ENCODE measurements at regions not wholly inside any gene's neighbourhood (a gene's known extent, or its start where the extent isn't known, plus 50 kb on each side); places are given as distances from the start of the nearest gene placed in this dataset.

- ATAC-seq (no peak), DNase-seq (ENCODE audit: low spot score) (no peak)
- Mint-ChIP-seq H3K36me3 (no peaks in the 10 kb centered on the region), H3K27me3 (no peaks in the 10 kb centered on the region), H3K27ac (no peak overlapping the region), H3K9me3 (peaks cover 17% of the 10 kb centered on the region), H3K4me3 (no peak overlapping the region), H3K4me1 (ENCODE audit: low read depth in 2 of 2) (no peaks in the 10 kb centered on the region)
Measured at GRCh38 chr6:93592417-93592816, 173.1 kb upstream of the EPHA7 start.

GRCh38 chr6:93586306-93586705 lies 166.9 kb upstream of the EPHA7 start:
- no peak for ATAC-seq
- Mint-ChIP-seq H3K27me3 (no peaks in the 10 kb centered on the region), H3K4me3 (no peak overlapping the region), H3K9me3 (peaks cover 8% of the 10 kb centered on the region), H3K36me3 (no peaks in the 10 kb centered on the region), H3K27ac (no peak overlapping the region), H3K4me1 (ENCODE audit: low read depth in 2 of 2) (no peaks in the 10 kb centered on the region)
- DNase-seq (ENCODE audit: low spot score): no peak

GRCh38 chr6:93584300-93584699 lies 164.9 kb upstream of the EPHA7 start:
- Mint-ChIP-seq H3K27me3 (no peaks in the 10 kb centered on the region), H3K4me1 (ENCODE audit: low read depth in 2 of 2) (no peaks in the 10 kb centered on the region), H3K27ac (no peak overlapping the region), H3K9me3 (peaks cover 3% of the 10 kb centered on the region), H3K4me3 (no peak overlapping the region), H3K36me3 (no peaks in the 10 kb centered on the region)
- ATAC-seq: no peak
- DNase-seq (ENCODE audit: low spot score): no peak

DNA sequence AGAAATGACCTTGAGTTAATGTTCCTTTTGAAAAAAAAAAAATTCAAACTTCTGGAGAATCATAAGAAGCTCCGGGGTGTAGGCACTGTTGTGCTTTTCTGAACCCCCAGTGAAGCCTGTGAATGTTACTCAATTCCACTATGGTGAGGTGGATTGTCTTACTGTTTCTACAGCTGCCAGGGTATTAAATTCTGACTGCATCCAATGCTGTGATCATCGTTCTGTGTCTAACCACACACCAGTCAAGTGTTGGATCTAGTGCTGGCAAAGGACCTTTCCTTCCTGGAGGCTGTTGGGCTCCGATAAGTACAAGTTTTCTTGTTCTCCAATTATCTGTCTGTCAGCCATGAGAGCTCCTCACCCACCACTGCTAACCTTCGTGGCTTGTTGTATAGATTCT lies 162.0 kb upstream of the EPHA7 start:
- H3K4me1 Mint-ChIP-seq (ENCODE audit: low read depth in 2 of 2): no peaks in the 10 kb centered on the region
- no peaks in the 10 kb centered on the region for H3K36me3 Mint-ChIP-seq
- no peak overlapping the region for H3K4me3 Mint-ChIP-seq
- no peak for DNase-seq (ENCODE audit: low spot score)
- no peaks in the 10 kb centered on the region for H3K9me3 Mint-ChIP-seq
- no peak for ATAC-seq
- no peaks in the 10 kb centered on the region for H3K27me3 Mint-ChIP-seq
- H3K27ac Mint-ChIP-seq: no peak overlapping the region

- DNase-seq (ENCODE audit: low spot score): no peak
- ATAC-seq: no peak
- no peaks in the 10 kb centered on the region for H3K36me3 Mint-ChIP-seq
- H3K4me1 Mint-ChIP-seq (ENCODE audit: low read depth in 2 of 2): no peaks in the 10 kb centered on the region
- H3K4me3 Mint-ChIP-seq: no peak overlapping the region
- no peaks in the 10 kb centered on the region for H3K27me3 Mint-ChIP-seq
- no peak overlapping the region for H3K27ac Mint-ChIP-seq
- no peaks in the 10 kb centered on the region for H3K9me3 Mint-ChIP-seq
Measured at GRCh38 chr6:93580446-93580845, 161.1 kb upstream of the EPHA7 start.

GRCh38 chr6:93575495-93576267 lies 156.3 kb upstream of the EPHA7 start:
- Mint-ChIP-seq H3K27ac (no peak overlapping the region), H3K27me3 (no peaks in the 10 kb centered on the region), H3K36me3 (no peaks in the 10 kb centered on the region), H3K4me1 (ENCODE audit: low read depth in 2 of 2) (no peaks in the 10 kb centered on the region), H3K4me3 (no peak overlapping the region), H3K9me3 (no peaks in the 10 kb centered on the region)
- DNase-seq (ENCODE audit: low spot score) (no peak), ATAC-seq (no peak)

DNA sequence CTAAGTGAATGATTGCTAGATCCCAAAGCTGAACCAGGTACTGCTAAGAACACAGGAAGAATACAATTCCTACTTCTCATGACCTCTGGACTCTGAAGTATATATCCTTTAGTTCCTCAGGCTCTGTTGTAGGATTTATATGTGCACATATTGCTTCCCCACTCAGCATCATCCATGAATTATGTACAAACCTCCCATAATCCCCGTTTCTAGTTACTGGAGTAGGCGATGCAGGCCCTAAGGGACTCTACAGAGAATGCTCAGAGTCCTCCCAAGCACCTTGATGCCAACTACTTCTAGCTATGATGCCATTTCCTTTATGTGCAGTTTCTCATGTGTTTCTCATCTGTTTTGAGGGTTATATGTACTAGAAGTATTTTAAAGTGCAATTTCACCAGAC lies 154.9 kb upstream of the EPHA7 start:
- peaks cover 2% of the 10 kb centered on the region for H3K9me3 Mint-ChIP-seq
- H3K4me1 Mint-ChIP-seq (ENCODE audit: low read depth in 2 of 2): no peaks in the 10 kb centered on the region
- DNase-seq (ENCODE audit: low spot score): no peak
- no peak overlapping the region for H3K4me3 Mint-ChIP-seq
- H3K27me3 Mint-ChIP-seq: no peaks in the 10 kb centered on the region
- no peak overlapping the region for H3K27ac Mint-ChIP-seq
- H3K36me3 Mint-ChIP-seq: no peaks in the 10 kb centered on the region
- ATAC-seq: no peak

DNA sequence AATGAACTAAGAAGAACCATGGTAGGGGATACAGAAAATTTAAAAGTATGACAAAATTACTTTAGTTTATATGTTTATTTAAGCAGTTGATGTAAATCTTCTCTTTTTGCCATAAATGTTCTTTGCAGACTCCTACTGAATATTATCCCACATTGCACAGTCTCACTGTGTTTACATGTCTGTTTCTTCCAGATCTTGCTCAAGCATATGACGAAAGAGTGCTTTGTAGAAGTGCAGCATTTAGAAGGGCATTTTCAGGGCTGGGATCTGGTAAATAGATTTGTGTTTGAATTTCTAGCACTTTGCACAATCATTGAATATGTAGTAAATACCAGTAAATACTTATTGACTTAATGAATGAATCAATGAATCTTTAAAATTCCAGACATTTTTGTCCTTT lies 152.0 kb upstream of the EPHA7 start:
- Mint-ChIP-seq H3K4me1 (ENCODE audit: low read depth in 2 of 2) (no peaks in the 10 kb centered on the region), H3K27ac (no peak overlapping the region), H3K4me3 (no peak overlapping the region), H3K27me3 (no peaks in the 10 kb centered on the region), H3K9me3 (peaks cover 3% of the 10 kb centered on the region), H3K36me3 (no peaks in the 10 kb centered on the region)
- DNase-seq (ENCODE audit: low spot score) (no peak), ATAC-seq (no peak)

DNA sequence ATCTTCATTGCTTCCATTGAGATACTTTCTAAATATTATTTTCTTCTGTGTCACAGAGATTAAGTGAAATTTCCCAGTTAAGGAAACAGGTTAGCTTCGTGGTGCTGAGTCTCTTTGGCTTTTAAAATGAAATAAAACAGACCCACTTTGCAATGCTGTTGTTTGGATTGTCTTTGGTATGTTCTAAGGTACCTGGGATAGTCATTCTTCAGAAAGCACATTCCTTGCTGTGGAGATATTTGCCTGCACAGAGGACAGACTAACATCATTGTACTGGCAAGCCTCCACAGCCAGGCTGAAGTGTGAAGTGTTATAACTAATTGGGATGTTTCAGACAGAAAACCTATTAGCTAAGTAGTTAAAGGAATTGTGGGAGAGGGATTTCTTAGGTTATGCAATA lies 148.8 kb upstream of the EPHA7 start:
- H3K36me3 Mint-ChIP-seq: no peaks in the 10 kb centered on the region
- ATAC-seq: no peak
- no peak overlapping the region for H3K27ac Mint-ChIP-seq
- H3K4me3 Mint-ChIP-seq: no peak overlapping the region
- no peaks in the 10 kb centered on the region for H3K27me3 Mint-ChIP-seq
- no peak for DNase-seq (ENCODE audit: low spot score)
- peaks cover 10% of the 10 kb centered on the region for H3K9me3 Mint-ChIP-seq
- H3K4me1 Mint-ChIP-seq (ENCODE audit: low read depth in 2 of 2): no peaks in the 10 kb centered on the region

DNA sequence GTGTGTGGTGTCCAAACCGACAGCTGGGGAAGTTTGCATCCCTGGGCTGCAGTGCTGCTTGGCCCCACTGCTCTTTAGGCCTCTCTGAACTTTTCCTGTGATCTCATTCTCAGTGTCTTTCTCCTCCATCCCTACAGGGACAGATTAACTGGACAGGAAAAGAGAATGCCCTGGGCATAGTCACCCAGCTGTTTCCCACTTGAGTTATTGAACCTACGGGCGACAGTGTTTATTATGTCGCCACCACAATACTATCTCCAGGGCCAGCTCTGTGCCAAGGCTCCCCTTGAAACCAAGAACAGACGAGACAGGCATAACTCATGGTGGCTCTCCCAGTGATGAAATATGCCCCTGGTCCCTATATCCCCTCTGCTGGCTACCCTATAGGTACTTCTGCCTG lies 147.8 kb upstream of the EPHA7 start:
- ATAC-seq (no peak), DNase-seq (ENCODE audit: low spot score) (no peak)
- no peak overlapping the region for H3K4me3 Mint-ChIP-seq
- H3K4me1 Mint-ChIP-seq (ENCODE audit: low read depth in 2 of 2): no peaks in the 10 kb centered on the region
- peaks cover 10% of the 10 kb centered on the region for H3K9me3 Mint-ChIP-seq
- H3K36me3 Mint-ChIP-seq: no peaks in the 10 kb centered on the region
- no peak overlapping the region for H3K27ac Mint-ChIP-seq
- no peaks in the 10 kb centered on the region for H3K27me3 Mint-ChIP-seq

DNA sequence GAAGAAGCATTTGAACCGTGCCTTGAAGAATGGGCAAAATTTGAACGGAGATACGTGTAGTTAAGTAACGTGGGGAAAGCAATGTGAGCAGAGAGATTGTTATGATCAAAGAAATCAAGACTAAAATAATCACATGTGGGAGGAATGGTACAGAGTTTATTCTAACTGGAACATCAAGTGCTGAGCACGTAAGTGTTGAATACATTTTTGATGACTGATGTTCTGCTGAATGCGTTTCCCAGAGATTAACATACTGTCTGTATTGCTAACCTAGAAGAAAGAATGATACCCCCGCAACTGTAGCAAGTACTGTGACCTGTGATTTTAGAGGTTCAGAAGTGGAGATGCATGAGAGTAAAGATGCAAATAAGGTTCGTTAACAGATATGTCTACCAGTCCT lies 146.9 kb upstream of the EPHA7 start:
- no peaks in the 10 kb centered on the region for H3K4me1 Mint-ChIP-seq (ENCODE audit: low read depth in 2 of 2)
- no peak overlapping the region for H3K27ac Mint-ChIP-seq
- ATAC-seq: no peak
- DNase-seq (ENCODE audit: low spot score): no peak
- H3K36me3 Mint-ChIP-seq: no peaks in the 10 kb centered on the region
- peaks cover 10% of the 10 kb centered on the region for H3K9me3 Mint-ChIP-seq
- H3K4me3 Mint-ChIP-seq: no peak overlapping the region
- H3K27me3 Mint-ChIP-seq: no peaks in the 10 kb centered on the region

- Mint-ChIP-seq H3K9me3 (peaks cover 11% of the 10 kb centered on the region), H3K27me3 (no peaks in the 10 kb centered on the region), H3K27ac (no peak overlapping the region), H3K4me1 (ENCODE audit: low read depth in 2 of 2) (no peaks in the 10 kb centered on the region), H3K36me3 (no peaks in the 10 kb centered on the region), H3K4me3 (no peak overlapping the region)
- no peak for DNase-seq (ENCODE audit: low spot score)
- ATAC-seq: no peak
Measured at GRCh38 chr6:93562582-93562981, 143.2 kb upstream of the EPHA7 start.

- no peak overlapping the region for H3K4me3 Mint-ChIP-seq
- H3K4me1 Mint-ChIP-seq (ENCODE audit: low read depth in 2 of 2): no peaks in the 10 kb centered on the region
- H3K36me3 Mint-ChIP-seq: no peaks in the 10 kb centered on the region
- H3K27me3 Mint-ChIP-seq: no peaks in the 10 kb centered on the region
- DNase-seq (ENCODE audit: low spot score) (no peak), ATAC-seq (no peak)
- H3K9me3 Mint-ChIP-seq: peaks cover 16% of the 10 kb centered on the region
- H3K27ac Mint-ChIP-seq: no peak overlapping the region
Measured at GRCh38 chr6:93555292-93555691, 135.9 kb upstream of the EPHA7 start.

DNA sequence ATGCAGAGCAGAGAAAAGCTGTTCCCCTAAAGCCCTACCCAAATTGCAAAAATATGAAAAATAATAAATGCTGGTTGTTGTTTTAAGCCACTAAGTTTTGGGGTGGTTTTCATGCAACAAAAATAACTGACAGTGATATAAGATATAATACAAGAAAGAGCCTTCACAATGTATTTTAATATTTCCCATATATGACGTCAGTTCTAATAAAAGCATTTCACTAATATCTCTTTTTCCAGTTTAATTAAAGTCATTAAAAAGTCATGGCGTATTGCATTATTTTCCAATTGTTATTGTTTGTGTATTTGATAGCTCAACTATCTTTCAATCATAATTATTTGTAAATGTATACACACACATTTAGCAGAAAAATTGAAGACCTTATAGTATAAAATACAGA lies 134.7 kb upstream of the EPHA7 start:
- Mint-ChIP-seq H3K4me3 (no peak overlapping the region), H3K36me3 (no peaks in the 10 kb centered on the region), H3K27ac (no peak overlapping the region), H3K9me3 (peaks cover 13% of the 10 kb centered on the region), H3K4me1 (ENCODE audit: low read depth in 2 of 2) (no peaks in the 10 kb centered on the region), H3K27me3 (no peaks in the 10 kb centered on the region)
- ATAC-seq: no peak
- DNase-seq (ENCODE audit: low spot score): no peak

All from natural killer cell treated with Interleukin-12 subunit alpha and Interleukin-12 subunit beta and Interleukin-15 and Interleukin-18, amount 100 ng/mL, for 72 hours (primary cell).